22Rv1 (cell line): ENCODE measurements at regions not wholly inside any gene's neighbourhood (a gene's known extent, or its start where the extent isn't known, plus 50 kb on each side); places are given as distances from the start of the nearest gene placed in this dataset.

Experiments used
- CTCF ChIP-seq: fragments of 450-650 bp; IDR thresholded peaks from 2 replicates; pipeline ENCODE4 v1.5.1; 2017; ENCODE audit warnings: mild to moderate bottlenecking
- ZFX ChIP-seq: fragments of 450-650 bp; IDR thresholded peaks from 2 replicates; pipeline ENCODE4 v1.6.1; 2017; ENCODE audit warnings: antibody characterized with exemption, borderline replicate concordance

GRCh38 chr16:60655514-60656153, 1380.6 kb downstream of the CDH8 start:
- TF ChIP-seq CTCF (no peak), ZFX (no peak)
